DOHH2 (cell line): ENCODE measurements at regions not wholly inside any gene's neighbourhood (a gene's known extent, or its start where the extent isn't known, plus 50 kb on each side); places are given as distances from the start of the nearest gene placed in this dataset.

Experiments used
- H3F3A ChIP-seq: fragments of 200-600 bp; sonication (generic), shearing (Covaris generic); 2 replicates; pipeline ENCODE4 v1.6.0; 2016; ENCODE audit warnings: antibody characterized with exemption, mild to moderate bottlenecking; ENCODE audit not compliant: control insufficient read depth, insufficient read depth
- H3K27ac ChIP-seq: fragments of 200-600 bp; sonication (generic); 2 replicates; pipeline ENCODE4 v1.5.1; 2014; ENCODE audit warnings: low read depth, mild to moderate bottlenecking, low read length, moderate library complexity
- H3K27me3 ChIP-seq: fragments of 200-600 bp; sonication (generic); 2 replicates; pipeline ENCODE4 v1.6.1; 2014; ENCODE audit warnings: mild to moderate bottlenecking, low read length, mixed read lengths; ENCODE audit not compliant: control insufficient read depth
- H3K36me3 ChIP-seq: fragments of 200-600 bp; sonication (generic); 2 replicates; pipeline ENCODE4 v1.6.1; 2014; ENCODE audit warnings: mild to moderate bottlenecking, low read length, moderate library complexity, mixed read lengths; ENCODE audit not compliant: control insufficient read depth
- H3K4me1 ChIP-seq: fragments of 200-600 bp; sonication (generic); 2 replicates; pipeline ENCODE4 v1.6.1; 2014; ENCODE audit warnings: mild to moderate bottlenecking, low read length, mixed read lengths; ENCODE audit not compliant: control insufficient read depth
- H3K4me2 ChIP-seq: fragments of 200-600 bp; sonication (generic); 2 replicates; pipeline ENCODE4 v1.6.0; 2014; ENCODE audit warnings: mild to moderate bottlenecking, low read length, moderate library complexity
- H3K4me3 ChIP-seq: fragments of 200-600 bp; sonication (generic); 2 replicates; pipeline ENCODE4 v1.5.1; 2014; ENCODE audit warnings: mild to moderate bottlenecking, low read length, mixed read lengths
- H3K79me2 ChIP-seq: fragments of 200-600 bp; sonication (generic); 2 replicates; pipeline ENCODE4 v1.6.1; 2014; ENCODE audit warnings: mild to moderate bottlenecking, low read length, mixed read lengths; ENCODE audit not compliant: control insufficient read depth
- H3K9me2 ChIP-seq: fragments of 200-600 bp; sonication (generic); replicated peaks from 2 replicates; pipeline ENCODE4 v1.6.1; 2014; ENCODE audit warnings: mild to moderate bottlenecking, low read length, mixed read lengths; ENCODE audit not compliant: control insufficient read depth
- H3K9me3 ChIP-seq: fragments of 200-600 bp; sonication (generic); 2 replicates; pipeline ENCODE4 v1.6.1; 2014; ENCODE audit warnings: antibody characterized with exemption, low read length, mixed read lengths; ENCODE audit not compliant: control insufficient read depth, insufficient read depth
- H4K20me1 ChIP-seq: fragments of 200-600 bp; sonication (generic); 2 replicates; pipeline ENCODE4 v1.6.0; 2014; ENCODE audit warnings: low read depth, mild to moderate bottlenecking, antibody characterized with exemption, low read length, moderate library complexity; ENCODE audit not compliant: control insufficient read depth, insufficient read depth
- CTCF ChIP-seq: fragments of 200-600 bp; sonication (generic); IDR thresholded peaks from one replicate; pipeline ENCODE4 v1.5.1; 2014; ENCODE audit warnings: antibody characterized with exemption, mild to moderate bottlenecking, low read depth, low read length; ENCODE audit not compliant: poor library complexity, severe bottlenecking
- EZH2phosphoT487 ChIP-seq: fragments of 200-600 bp; sonication (generic); IDR thresholded peaks from 2 replicates; pipeline ENCODE4 v1.6.1; 2017; ENCODE audit warnings: borderline replicate concordance, mild to moderate bottlenecking, antibody characterized with exemption, low read length, moderate library complexity, mixed read lengths

DNA sequence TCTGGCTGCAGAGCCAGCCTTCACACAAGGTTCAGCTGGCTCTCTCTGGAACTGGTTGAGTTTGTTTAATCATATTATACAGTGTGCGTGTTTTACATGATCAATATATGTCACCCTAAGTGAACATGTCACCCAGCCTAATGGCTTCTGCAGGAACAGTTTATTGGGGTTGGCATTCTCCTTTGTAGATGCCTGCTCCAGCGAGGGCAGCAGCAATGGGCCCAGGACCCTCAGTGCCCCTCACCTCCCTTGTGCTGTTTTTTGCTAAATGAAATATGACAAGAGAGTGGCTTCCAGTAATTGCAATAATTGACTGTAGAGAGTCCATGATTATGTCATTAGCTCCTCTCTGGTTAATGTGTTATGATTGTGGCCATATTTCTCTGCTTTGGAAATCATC is 387.2 kb downstream of the TMEM114 start:
- no peaks in the 10 kb centered on the region for H3K9me3 ChIP-seq
- TF ChIP-seq CTCF = no peak
- no peak for TF ChIP-seq EZH2phosphoT487
- H3K27ac ChIP-seq = no peak overlapping the region
- H3F3A ChIP-seq = no peaks in the 10 kb centered on the region
- H4K20me1 ChIP-seq = no peaks in the 10 kb centered on the region
- no peak overlapping the region for H3K4me3 ChIP-seq
- H3K4me1 ChIP-seq = peaks cover 9% of the 10 kb centered on the region
- H3K36me3 ChIP-seq = no peaks in the 10 kb centered on the region
- no peaks in the 10 kb centered on the region for H3K27me3 ChIP-seq
- no peak overlapping the region for H3K4me2 ChIP-seq
- no peaks in the 10 kb centered on the region for H3K9me2 ChIP-seq
- no peaks in the 10 kb centered on the region for H3K79me2 ChIP-seq

DNA sequence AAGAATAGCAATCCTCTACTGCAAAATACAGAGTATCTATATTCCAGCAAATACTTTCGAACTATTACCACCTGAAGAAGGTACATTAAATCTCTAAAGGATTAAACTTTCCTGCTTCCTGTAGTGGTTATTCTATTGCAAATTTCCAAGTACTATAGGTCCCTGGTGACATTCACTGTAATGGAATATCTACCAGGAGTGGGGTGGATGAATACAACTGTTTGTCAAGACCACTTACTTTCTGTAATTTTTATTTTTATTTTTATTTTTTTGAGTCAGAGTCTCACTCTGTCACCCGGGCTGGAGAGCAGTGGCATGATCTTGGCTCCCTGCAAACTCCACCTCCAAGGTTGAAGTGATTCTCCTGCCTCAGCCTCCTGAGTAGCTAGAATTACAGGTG is 389.5 kb downstream of the TMEM114 start:
- Histone ChIP-seq H3F3A (no peaks in the 10 kb centered on the region), H4K20me1 (no peaks in the 10 kb centered on the region), H3K27me3 (no peaks in the 10 kb centered on the region), H3K4me1 (no peaks in the 10 kb centered on the region), H3K9me3 (no peaks in the 10 kb centered on the region), H3K9me2 (no peaks in the 10 kb centered on the region), H3K79me2 (no peaks in the 10 kb centered on the region), H3K4me2 (no peak overlapping the region), H3K36me3 (no peaks in the 10 kb centered on the region), H3K4me3 (no peak overlapping the region), H3K27ac (no peak overlapping the region)
- no peak for TF ChIP-seq CTCF
- no peak for TF ChIP-seq EZH2phosphoT487

DNA sequence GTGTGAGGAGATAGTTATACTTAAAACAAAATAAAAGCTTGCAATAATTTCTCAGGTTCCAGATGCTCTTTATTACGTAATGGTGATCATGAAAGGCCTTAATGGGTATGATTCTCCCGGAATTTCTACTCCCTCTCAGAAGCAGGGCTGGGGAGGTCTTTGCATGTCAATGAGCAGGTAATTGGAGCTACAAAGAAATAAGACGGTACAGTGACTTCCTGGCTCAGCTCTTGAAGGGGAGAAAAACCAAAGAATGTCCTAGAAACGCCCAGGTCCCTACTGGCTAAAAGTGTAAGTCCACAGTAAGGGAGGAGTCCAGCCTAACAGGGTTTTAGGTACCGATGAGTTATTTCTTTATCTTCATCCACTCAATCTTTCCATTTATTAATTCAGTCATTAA is 390.9 kb downstream of the TMEM114 start:
- TF ChIP-seq EZH2phosphoT487 = no peak
- H3K27ac ChIP-seq = no peak overlapping the region
- no peaks in the 10 kb centered on the region for H3K9me3 ChIP-seq
- H3K27me3 ChIP-seq = no peaks in the 10 kb centered on the region
- no peaks in the 10 kb centered on the region for H3K79me2 ChIP-seq
- no peaks in the 10 kb centered on the region for H3K4me1 ChIP-seq
- H3K9me2 ChIP-seq = no peaks in the 10 kb centered on the region
- H3K4me2 ChIP-seq = no peak overlapping the region
- no peak overlapping the region for H3K4me3 ChIP-seq
- no peaks in the 10 kb centered on the region for H4K20me1 ChIP-seq
- no peaks in the 10 kb centered on the region for H3K36me3 ChIP-seq
- H3F3A ChIP-seq = no peaks in the 10 kb centered on the region

DNA sequence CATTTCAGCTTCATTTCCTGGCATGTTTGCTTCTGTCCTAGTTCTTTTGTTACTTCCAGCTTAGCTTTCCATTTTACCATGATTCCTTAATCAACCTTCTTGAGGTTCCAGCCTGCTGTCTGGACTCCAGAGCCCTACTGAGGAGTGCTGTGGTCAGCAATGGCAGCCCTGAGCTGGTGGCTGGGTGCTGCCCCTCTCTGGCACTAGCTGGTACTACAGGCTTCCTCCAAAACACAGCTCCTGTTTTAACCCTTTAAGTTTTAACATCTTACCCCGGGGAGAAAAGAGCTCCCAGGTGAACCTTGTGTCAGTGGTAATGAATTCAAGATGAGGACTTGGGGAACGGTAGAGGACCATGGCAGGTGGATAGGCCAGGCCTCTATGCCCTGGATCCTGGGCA is 395.5 kb downstream of the TMEM114 start:
- H3K4me1 ChIP-seq = no peaks in the 10 kb centered on the region
- no peaks in the 10 kb centered on the region for H4K20me1 ChIP-seq
- no peaks in the 10 kb centered on the region for H3K27me3 ChIP-seq
- H3K9me2 ChIP-seq = no peaks in the 10 kb centered on the region
- H3K4me2 ChIP-seq = no peak overlapping the region
- H3K79me2 ChIP-seq = no peaks in the 10 kb centered on the region
- H3K36me3 ChIP-seq = no peaks in the 10 kb centered on the region
- no peak overlapping the region for H3K27ac ChIP-seq
- no peaks in the 10 kb centered on the region for H3K9me3 ChIP-seq
- TF ChIP-seq EZH2phosphoT487 = no peak
- peak; percentile 70 for TF ChIP-seq CTCF
- no peaks in the 10 kb centered on the region for H3F3A ChIP-seq
- H3K4me3 ChIP-seq = no peak overlapping the region
